GM18517 (cell line): ENCODE measurements at regions not wholly inside any gene's neighbourhood (a gene's known extent, or its start where the extent isn't known, plus 50 kb on each side); places are given as distances from the start of the nearest gene placed in this dataset.

Source experiments
- ATAC-seq: cut with Tn5 transposase; IDR thresholded peaks from one replicate; pipeline ENCODE4 v1.9.1; 2021; ENCODE audit warnings: mild to moderate bottlenecking, moderate library complexity; ENCODE audit not compliant: unreplicated experiment

- no peak for ATAC-seq
These were observed 246.4 kb upstream of the PWP1 start for GRCh38 chr12:107439026-107439738.

- ATAC-seq = no peak
These were observed 245.0 kb upstream of the PWP1 start for GRCh38 chr12:107440606-107441005.

- ATAC-seq = no peak
These were observed 243.8 kb upstream of the PWP1 start for GRCh38 chr12:107441665-107442300.

- no peak for ATAC-seq
These were observed 243.1 kb upstream of the PWP1 start for GRCh38 chr12:107442326-107442987.

GRCh38 chr12:107443320-107444090 lies 242.1 kb upstream of the PWP1 start:
- no peak for ATAC-seq

- ATAC-seq = no peak
These were observed 240.8 kb upstream of the PWP1 start for GRCh38 chr12:107444771-107445170.

- ATAC-seq = no peak
These were observed 239.1 kb upstream of the PWP1 start for GRCh38 chr12:107446476-107446875.

- ATAC-seq = no peak
These were observed 238.3 kb upstream of the PWP1 start for GRCh38 chr12:107447336-107447735.

- no peak for ATAC-seq
These were observed 237.4 kb upstream of the PWP1 start for GRCh38 chr12:107448198-107448597.

GRCh38 chr12:107449891-107450290 lies 235.7 kb upstream of the PWP1 start:
- ATAC-seq = no peak

- no peak for ATAC-seq
These were observed 235.1 kb upstream of the PWP1 start for GRCh38 chr12:107450541-107450940.

- no peak for ATAC-seq
These were observed 234.4 kb upstream of the PWP1 start for GRCh38 chr12:107451246-107451645.

- no peak for ATAC-seq
These were observed 231.3 kb upstream of the PWP1 start for GRCh38 chr12:107454109-107454830.

GRCh38 chr12:107457362-107457935 lies 228.2 kb upstream of the PWP1 start:
- no peak for ATAC-seq

GRCh38 chr12:107458163-107458562 lies 227.4 kb upstream of the PWP1 start:
- ATAC-seq = no peak

GRCh38 chr12:107458990-107459389 lies 226.6 kb upstream of the PWP1 start:
- ATAC-seq = no peak

GRCh38 chr12:107459641-107460040 lies 226.0 kb upstream of the PWP1 start:
- no peak for ATAC-seq

GRCh38 chr12:107461222-107461975 lies 224.2 kb upstream of the PWP1 start:
- no peak for ATAC-seq

- no peak for ATAC-seq
These were observed 222.9 kb upstream of the PWP1 start for GRCh38 chr12:107462428-107463332.
